Mononuclear cell (primary cell): ENCODE measurements at regions not wholly inside any gene's neighbourhood (a gene's known extent, or its start where the extent isn't known, plus 50 kb on each side); places are given as distances from the start of the nearest gene placed in this dataset.

Experiments used
- H3K27me3 ChIP-seq: 2 replicates; pipeline ENCODE4 v1.6.0; 2011; ENCODE audit warnings: low read length, control low read depth; ENCODE audit not compliant: insufficient read depth
- H3K4me1 ChIP-seq: 2 replicates; pipeline ENCODE4 v1.5.1; 2011; ENCODE audit warnings: mild to moderate bottlenecking, low read length, control low read depth; ENCODE audit not compliant: insufficient read depth
- H3K4me3 ChIP-seq: 2 replicates; pipeline ENCODE4 v1.5.1; 2011; ENCODE audit warnings: mild to moderate bottlenecking, low read length, moderate library complexity
- H3K9me3 ChIP-seq: 2 replicates; pipeline ENCODE4 v1.5.1; 2011; ENCODE audit warnings: low read depth, mild to moderate bottlenecking, control low read depth, low read length

- H3K9me3 ChIP-seq: no peaks in the 10 kb centered on the region
- H3K4me1 ChIP-seq: no peaks in the 10 kb centered on the region
- H3K4me3 ChIP-seq: no peak overlapping the region
- peaks cover 2% of the 10 kb centered on the region for H3K27me3 ChIP-seq
Observed at GRCh38 chr10:77716458-77717317, 79.1 kb upstream of the KCNMA1 start.

- H3K4me3 ChIP-seq: no peak overlapping the region
- H3K27me3 ChIP-seq: peaks cover 9% of the 10 kb centered on the region
- peaks cover 6% of the 10 kb centered on the region for H3K4me1 ChIP-seq
- H3K9me3 ChIP-seq: no peaks in the 10 kb centered on the region
Observed at GRCh38 chr10:77715536-77715935, 77.9 kb upstream of the KCNMA1 start.

GRCh38 chr10:77715088-77715487 lies 77.5 kb upstream of the KCNMA1 start:
- Histone ChIP-seq H3K4me3 (no peak overlapping the region), H3K9me3 (no peaks in the 10 kb centered on the region), H3K4me1 (peaks cover 7% of the 10 kb centered on the region), H3K27me3 (peaks cover 13% of the 10 kb centered on the region)

- peaks cover 14% of the 10 kb centered on the region for H3K27me3 ChIP-seq
- no peaks in the 10 kb centered on the region for H3K9me3 ChIP-seq
- H3K4me3 ChIP-seq: no peak overlapping the region
- H3K4me1 ChIP-seq: peaks cover 7% of the 10 kb centered on the region
Observed at GRCh38 chr10:77713521-77714280, 76.1 kb upstream of the KCNMA1 start.

GRCh38 chr10:77712207-77712606 lies 74.6 kb upstream of the KCNMA1 start:
- H3K9me3 ChIP-seq: no peaks in the 10 kb centered on the region
- peaks cover 7% of the 10 kb centered on the region for H3K4me1 ChIP-seq
- H3K4me3 ChIP-seq: no peak overlapping the region
- H3K27me3 ChIP-seq: peaks cover 14% of the 10 kb centered on the region

- Histone ChIP-seq H3K27me3 (peaks cover 14% of the 10 kb centered on the region), H3K9me3 (no peaks in the 10 kb centered on the region), H3K4me1 (peaks cover 7% of the 10 kb centered on the region), H3K4me3 (no peak overlapping the region)
Observed at GRCh38 chr10:77711683-77712049, 74.1 kb upstream of the KCNMA1 start.

GRCh38 chr10:77710759-77711682 lies 73.4 kb upstream of the KCNMA1 start:
- Histone ChIP-seq H3K4me3 (peak overlapping the region; percentile 12), H3K9me3 (no peaks in the 10 kb centered on the region), H3K27me3 (peaks cover 14% of the 10 kb centered on the region), H3K4me1 (peaks cover 7% of the 10 kb centered on the region)

GRCh38 chr10:77710081-77710551 lies 72.5 kb upstream of the KCNMA1 start:
- peaks cover 14% of the 10 kb centered on the region for H3K27me3 ChIP-seq
- H3K9me3 ChIP-seq: no peaks in the 10 kb centered on the region
- H3K4me3 ChIP-seq: no peak overlapping the region
- H3K4me1 ChIP-seq: peaks cover 7% of the 10 kb centered on the region

GRCh38 chr10:77707570-77707969 lies 70.0 kb upstream of the KCNMA1 start:
- Histone ChIP-seq H3K4me1 (peaks cover 7% of the 10 kb centered on the region), H3K9me3 (no peaks in the 10 kb centered on the region), H3K4me3 (no peak overlapping the region)

GRCh38 chr10:77702166-77702565 lies 64.6 kb upstream of the KCNMA1 start:
- H3K4me3 ChIP-seq: no peak overlapping the region
- H3K4me1 ChIP-seq: peaks cover 7% of the 10 kb centered on the region
- H3K27me3 ChIP-seq: no peaks in the 10 kb centered on the region
- no peaks in the 10 kb centered on the region for H3K9me3 ChIP-seq

More at GRCh38 chr10:77707570-77707969, 70.0 kb upstream of the KCNMA1 start:
- H3K27me3 ChIP-seq: peaks cover 14% of the 10 kb centered on the region

- Histone ChIP-seq H3K9me3 (no peaks in the 10 kb centered on the region), H3K4me1 (peaks cover 7% of the 10 kb centered on the region), H3K4me3 (no peak overlapping the region), H3K27me3 (no peaks in the 10 kb centered on the region)
Observed at GRCh38 chr10:77700086-77700485, 62.5 kb upstream of the KCNMA1 start.

- Histone ChIP-seq H3K27me3 (peaks cover 2% of the 10 kb centered on the region), H3K4me1 (peaks cover 7% of the 10 kb centered on the region), H3K4me3 (no peak overlapping the region), H3K9me3 (no peaks in the 10 kb centered on the region)
Observed at GRCh38 chr10:77699080-77699645, 61.6 kb upstream of the KCNMA1 start.

- Histone ChIP-seq H3K9me3 (no peaks in the 10 kb centered on the region), H3K4me1 (peaks cover 7% of the 10 kb centered on the region), H3K4me3 (no peak overlapping the region), H3K27me3 (peaks cover 2% of the 10 kb centered on the region)
Observed at GRCh38 chr10:77698267-77698931, 60.8 kb upstream of the KCNMA1 start.

- Histone ChIP-seq H3K27me3 (peaks cover 2% of the 10 kb centered on the region), H3K9me3 (no peaks in the 10 kb centered on the region), H3K4me3 (no peak overlapping the region), H3K4me1 (peaks cover 7% of the 10 kb centered on the region)
Observed at GRCh38 chr10:77696584-77696983, 59.0 kb upstream of the KCNMA1 start.
